ENCODE measurements at regions not wholly inside any gene's neighbourhood (a gene's known extent, or its start where the extent isn't known, plus 50 kb on each side); places are given as distances from the start of the nearest gene placed in this dataset.

GRCh38 chr9:81234924-81235610, 454.3 kb downstream of the TLE1 start:
- WGBS, 4 donors = 72 to 82% (median 75%) methylated on average over 6 of the region's 6 CpGs
- no peaks in the 10 kb centered on the region for H3K9me3 ChIP-seq (replicated peaks in 1 of 3)
- H3K4me1 ChIP-seq (replicated peaks in 1 of 2) = no peaks in the 10 kb centered on the region
- TF ChIP-seq CTCF (IDR thresholded peaks at IDR 0.05) = no peak
- TF ChIP-seq POLR2A (IDR thresholded peaks at IDR 0.05) = no peak
- no peak overlapping the region for H3K4me3 ChIP-seq
- no peaks in the 10 kb centered on the region for H3K36me3 ChIP-seq (replicated peaks in 1 of 2)
- intact Hi-C loops (cut with DNase I) = no loop called here
- no peak overlapping the region for H3K27ac ChIP-seq
- no peaks in the 10 kb centered on the region for H3K27me3 ChIP-seq
- no peak for DNase-seq

GRCh38 chr9:81231011-81231410, 458.3 kb downstream of the TLE1 start:
- Histone ChIP-seq H3K27me3 (no peaks in the 10 kb centered on the region), H3K36me3 (replicated peaks in 1 of 2) (no peaks in the 10 kb centered on the region), H3K27ac (no peak overlapping the region), H3K9me3 (replicated peaks in 1 of 3) (no peaks in the 10 kb centered on the region), H3K4me3 (no peak overlapping the region), H3K4me1 (replicated peaks in 1 of 2) (no peaks in the 10 kb centered on the region)
- 0 to 89% (median 26%) methylated on average over 1 of the region's 1 CpG for WGBS, 4 donors
- DNase-seq = no peak
- TF ChIP-seq CTCF (IDR thresholded peaks at IDR 0.05) = no peak
- TF ChIP-seq POLR2A (IDR thresholded peaks at IDR 0.05) = no peak
- intact Hi-C loops (cut with DNase I) = no loop called here

- no peaks in the 10 kb centered on the region for H3K27me3 ChIP-seq
- no peak for TF ChIP-seq POLR2A (IDR thresholded peaks at IDR 0.05)
- TF ChIP-seq CTCF (IDR thresholded peaks at IDR 0.05) = no peak
Measured at GRCh38 chr9:81227507-81228245, 461.7 kb downstream of the TLE1 start.

GRCh38 chr9:81225596-81225995, 463.8 kb downstream of the TLE1 start:
- no peak for TF ChIP-seq CTCF (IDR thresholded peaks at IDR 0.05)
- no peak for TF ChIP-seq POLR2A (IDR thresholded peaks at IDR 0.05)
- intact Hi-C loops (cut with DNase I) = no loop called here
- Histone ChIP-seq H3K36me3 (replicated peaks in 1 of 2) (no peaks in the 10 kb centered on the region), H3K9me3 (replicated peaks in 1 of 3) (no peaks in the 10 kb centered on the region), H3K27me3 (no peaks in the 10 kb centered on the region), H3K4me3 (no peak overlapping the region), H3K27ac (no peak overlapping the region), H3K4me1 (replicated peaks in 1 of 2) (no peaks in the 10 kb centered on the region)
- 80 to 94% (median 85%) methylated on average over 1 of the region's 1 CpG for WGBS, 4 donors
- no peak for DNase-seq

More at GRCh38 chr9:81227507-81228245, 461.7 kb downstream of the TLE1 start:
- WGBS, 4 donors = 76 to 90% (median 87%) methylated on average over 6 of the region's 6 CpGs
- Histone ChIP-seq H3K4me3 (no peak overlapping the region), H3K4me1 (replicated peaks in 1 of 2) (no peaks in the 10 kb centered on the region), H3K36me3 (replicated peaks in 1 of 2) (no peaks in the 10 kb centered on the region), H3K27ac (no peak overlapping the region), H3K9me3 (replicated peaks in 1 of 3) (no peaks in the 10 kb centered on the region)
- no peak for DNase-seq
- intact Hi-C loops (cut with DNase I) = no loop called here

Data from adrenal gland (tissue), 9 donors.